K562 (cell line): ENCODE measurements at regions not wholly inside any gene's neighbourhood (a gene's known extent, or its start where the extent isn't known, plus 50 kb on each side); places are given as distances from the start of the nearest gene placed in this dataset.

ENCODE experiments used
- ATAC-seq: fragments of 200-7000 bp; cut with Tn5 transposase; 3 replicates; pipeline ENCODE4 v1.9.1; 2020; ENCODE audit warnings: moderate library complexity
- BruUV-seq: library from RNA; stranded (reverse); fragments of 400-500 nt; replicated peaks from 2 replicates; lab custom pipeline; 2021; lab: Mats Ljungman, UMichigan
- CTCF ChIA-PET: fragments of 300-600 bp; formaldehyde crosslinking; extraction: SDS; loops from one replicate; lab custom pipeline; 2021; ENCODE audit warnings: low intra/inter-chr PET ratio; lab: Yijun Ruan, JAX
- POLR2A ChIA-PET: fragments of 300-600, 350-650 bp; sonication (Branson Sonifier 250); formaldehyde crosslinking; extraction: SDS; loops from one replicate; lab custom pipeline; 2021; ENCODE audit warnings: antibody characterized with exemption, inconsistent platforms; lab: Yijun Ruan, JAX
- DNase-seq, 4 experiments: peaks; one replicate each; pipeline versions ENCODE4 v3.0.0 to v3.0.0-alpha.2; 2011 to 2018; ENCODE audit warnings: low spot score in 3 of 4, mixed read lengths in 3 of 4; ENCODE audit errors: extremely low read depth in 1 of 4
- FAIRE-seq: peaks from 2 replicates; lab custom pipeline; 2011; peaks lifted over from hg19 to GRCh38; lab: Jason Lieb, UNC
- H2AFZ ChIP-seq: 2 replicates; pipeline ENCODE4 v1.6.0; 2011; ENCODE audit warnings: low read depth, low read length, control low read depth, inconsistent platforms
- H3K27ac ChIP-seq: fragments of 200-600 bp; 3 replicates; pipeline ENCODE4 v1.8.0; 2011; ENCODE audit warnings: low read depth, mild to moderate bottlenecking, control low read depth, inconsistent platforms, low read length, moderate library complexity, mixed read lengths; ENCODE audit errors: extremely low read depth
- H3K27me3 ChIP-seq, 2 experiments: fragments of 300-600 bp in 1 of 2; 2 replicates in 1 of 2; 3 replicates in 1 of 2; pipeline versions ENCODE4 v1.6.0 to v1.8.0; 2011; ENCODE audit warnings: inconsistent platforms in 2 of 2, low read length in 2 of 2, mild to moderate bottlenecking in 1 of 2, mixed read lengths in 1 of 2, moderate library complexity in 1 of 2; ENCODE audit not compliant: control insufficient read depth in 2 of 2, insufficient read depth in 2 of 2
- H3K36me3 ChIP-seq: fragments of 300-600 bp; 3 replicates; pipeline ENCODE4 v1.8.0; 2011; ENCODE audit warnings: mild to moderate bottlenecking, low read length, inconsistent platforms; ENCODE audit not compliant: control insufficient read depth, insufficient read depth
- H3K4me1 ChIP-seq, 2 experiments: fragments of 200-600 bp in 1 of 2; replicated peaks in 1 of 2; 2 replicates in 1 of 2; 3 replicates in 1 of 2; pipeline versions ENCODE4 v1.5.1 to v1.8.0; 2011; ENCODE audit warnings: inconsistent platforms in 2 of 2, low read length in 2 of 2, mild to moderate bottlenecking in 1 of 2, mixed read lengths in 1 of 2, moderate library complexity in 1 of 2; ENCODE audit not compliant: control insufficient read depth in 2 of 2, insufficient read depth in 2 of 2
- H3K4me2 ChIP-seq: 2 replicates; pipeline ENCODE4 v1.6.1; 2011; ENCODE audit warnings: low read length, control low read depth, inconsistent platforms, mixed read lengths; ENCODE audit not compliant: insufficient read depth
- H3K4me3 ChIP-seq: fragments of 200-600 bp; sonication (generic), shearing (Covaris generic); 2 replicates; pipeline ENCODE4 v1.5.1; 2016; ENCODE audit warnings: control low read depth, inconsistent platforms
- H3K79me2 ChIP-seq: fragments of 200-600 bp; 3 replicates; pipeline ENCODE4 v1.8.0; 2011; ENCODE audit warnings: low read length, inconsistent platforms; ENCODE audit not compliant: control insufficient read depth, insufficient read depth
- H3K9ac ChIP-seq, 2 experiments: 2 replicates each; pipeline versions ENCODE4 v1.6.0 to v1.6.1; 2011; ENCODE audit warnings: low read depth in 2 of 2, low read length in 2 of 2, control low read depth in 1 of 2, inconsistent platforms in 1 of 2, mild to moderate bottlenecking in 1 of 2, mixed read lengths in 1 of 2; ENCODE audit not compliant: insufficient read depth in 1 of 2
- H3K9me1 ChIP-seq: one replicate; pipeline ENCODE4 v1.6.0; 2011; ENCODE audit warnings: inconsistent platforms, mild to moderate bottlenecking, low read length, moderate library complexity; ENCODE audit not compliant: control insufficient read depth, insufficient read depth
- H3K9me3 ChIP-seq: replicated peaks from 2 replicates; pipeline ENCODE4 v1.5.1; 2011; ENCODE audit warnings: low read depth, low read length, inconsistent platforms; ENCODE audit not compliant: control insufficient read depth, insufficient read depth
- H4K20me1 ChIP-seq: replicated peaks from 2 replicates; pipeline ENCODE4 v1.6.1; 2011; ENCODE audit warnings: low read length, inconsistent platforms, mixed read lengths; ENCODE audit not compliant: control insufficient read depth, insufficient read depth
- ADNP ChIP-seq: fragments of 200-800 bp; sonication (Bioruptor generic); IDR thresholded peaks from 2 replicates; pipeline ENCODE4 v1.6.1; 2016; ENCODE audit warnings: missing genetic modification characterization, missing compliant biosample characterization
- CREM ChIP-seq: IDR thresholded peaks from 2 replicates; pipeline ENCODE4 v1.6.1; 2014; ENCODE audit warnings: antibody characterized with exemption, low read depth
- CUX1 ChIP-seq: fragments of 200-800 bp; sonication (Bioruptor generic); IDR thresholded peaks from 2 replicates; pipeline ENCODE4 v1.6.1; 2016; ENCODE audit warnings: missing genetic modification characterization, missing compliant biosample characterization
- E2F1 ChIP-seq: sonication (generic); formaldehyde crosslinking; IDR thresholded peaks from 2 replicates; pipeline ENCODE4 v1.8.1; 2023; ENCODE audit warnings: mild to moderate bottlenecking, missing genetic modification reagents, moderate library complexity
- MYNN ChIP-seq, 2 experiments: sonication (generic); formaldehyde crosslinking in 1 of 2; IDR thresholded peaks; 2 replicates each; pipeline versions ENCODE4 v1.5.0 to v1.6.1; 2016 to 2020; ENCODE audit warnings: antibody characterized with exemption in 1 of 2, missing genetic modification reagents in 1 of 2
- NFIC ChIP-seq: fragments of 450-650 bp; IDR thresholded peaks from 2 replicates; pipeline ENCODE4 v1.6.1; 2017; ENCODE audit warnings: mild to moderate bottlenecking, inconsistent platforms
- ZNF384 ChIP-seq: IDR thresholded peaks from 2 replicates; pipeline ENCODE4 v1.6.1; 2012; ENCODE audit warnings: low read depth, low read length, improper control_type of control experiment
- ZNF766 ChIP-seq: fragments of 200-800 bp; sonication (Bioruptor generic); conservative IDR thresholded peaks from 2 replicates; pipeline ENCODE4 v1.6.1; 2016; ENCODE audit warnings: missing genetic modification characterization, missing compliant biosample characterization
- WGBS: fragments of 100-300 bp; shearing (Covaris generic); methylation state at CpG from one replicate; pipeline ENCODE4 v1.1.6; 2016; ENCODE audit warnings: low coverage, mixed read lengths; ENCODE audit not compliant: insufficient coverage; ENCODE audit errors: missing lambda C conversion rate; 5-methylcytosine and 5-hydroxymethylcytosine counted together
- in situ Hi-C: fragments of 300-500 bp; cut with MboI; formaldehyde crosslinking; loops from 4 replicates; pipeline ENCODE4 v1.15.0; 2018; ENCODE audit warnings: inconsistent platforms, mixed read lengths
- intact Hi-C: fragments of 100-400 bp; cut with micrococcal nuclease; formaldehyde crosslinking; loops from 2 replicates; pipeline ENCODE4 v1.14.2; 2022

GRCh38 chr6:44539701-44540355 lies 152.3 kb downstream of the CDC5L start:
- ChIA-PET CTCF (no interaction called here), POLR2A (interaction anchor here (0.6 kb wide), 1 partner anchor 935 kb away, joined by 3 read pairs; no protein-coding TSS in a partner anchor)
- Histone ChIP-seq H3K9me1 (no peaks in the 10 kb centered on the region), H3K9me3 (no peaks in the 10 kb centered on the region), H3K36me3 (no peaks in the 10 kb centered on the region), H3K79me2 (no peaks in the 10 kb centered on the region), H3K4me3 (no peak overlapping the region), H3K9ac (no peak overlapping the region), H3K4me1 (no peaks in the 10 kb centered on the region), H3K4me2 (no peak overlapping the region), H3K27me3 (peaks cover 12 to 33% of the 10 kb centered on the region in 2 experiments; a peak in 4 of 5 replicates), H2AFZ (no peak overlapping the region), H4K20me1 (no peaks in the 10 kb centered on the region), H3K27ac (no peak overlapping the region)
- ATAC-seq (no peak), FAIRE-seq (no peak), DNase-seq (no peak)
- intact Hi-C loops (no loop called here), in situ Hi-C loops (no loop called here)
- WGBS, result 1% methylated on average over 3 of the region's 3 CpGs
- BruUV-seq, result no TSS peak
- TF ChIP-seq NFIC, result peak; percentile 44; the same call in 1 of the 2 replicates
- no peak for TF ChIP-seq ZNF766 (CRISPR knock-in tag)

- Histone ChIP-seq H3K4me2 (no peak overlapping the region), H2AFZ (no peak overlapping the region), H3K79me2 (no peaks in the 10 kb centered on the region), H3K9ac (no peak overlapping the region), H3K36me3 (no peaks in the 10 kb centered on the region), H3K27ac (no peak overlapping the region), H3K4me1 (no peaks in the 10 kb centered on the region), H3K4me3 (no peak overlapping the region), H3K9me1 (no peaks in the 10 kb centered on the region), H4K20me1 (no peaks in the 10 kb centered on the region), H3K9me3 (no peaks in the 10 kb centered on the region), H3K27me3 (peaks cover 9 to 33% of the 10 kb centered on the region in 2 experiments; a peak in 4 of 5 replicates)
- no TSS peak for BruUV-seq
- 1% methylated on average over 4 of the region's 4 CpGs for WGBS
- FAIRE-seq (no peak), DNase-seq (no peak), ATAC-seq (no peak)
- ChIA-PET CTCF (no interaction called here), POLR2A (interaction anchor here (0.6 to 0.9 kb wide), 3 partner anchors 17 to 49 kb away, joined by 3 to 4 read pairs (median 3); no protein-coding TSS in a partner anchor)
- in situ Hi-C loops (no loop called here), intact Hi-C loops (no loop called here)
- TF ChIP-seq CREM (no peak), E2F1 (CRISPR knock-in tag) (no peak), ADNP (tag) (no peak), MYNN (IDR thresholded peaks at IDR 0.05) (no peak), MYNN (CRISPR knock-in tag; IDR thresholded peaks at IDR 0.05) (no peak), ZNF384 (no peak), CUX1 (no peak)
These were observed 153.4 kb downstream of the CDC5L start for GRCh38 chr6:44540881-44541280.
